GM23338 (cell line): ENCODE measurements at regions not wholly inside any gene's neighbourhood (a gene's known extent, or its start where the extent isn't known, plus 50 kb on each side); places are given as distances from the start of the nearest gene placed in this dataset.

ENCODE experiments used
- ATAC-seq: fragments of 200-7000 bp; cut with Tn5 transposase; 3 replicates; pipeline ENCODE4 v1.9.1; 2020
- DNase-seq: peaks from one replicate; pipeline ENCODE4 v3.0.0-alpha.2; 2015; ENCODE audit warnings: low spot score
- H2AFZ ChIP-seq: fragments of 200-600 bp; sonication (generic); 2 replicates; pipeline ENCODE4 v1.8.0; 2016; ENCODE audit warnings: antibody characterized with exemption, mild to moderate bottlenecking, moderate library complexity
- H3F3A ChIP-seq: fragments of 200-600 bp; sonication (generic); replicated peaks from 2 replicates; pipeline ENCODE4 v1.8.0; 2017; ENCODE audit warnings: antibody characterized with exemption, mixed run types, low read depth
- H3K27ac ChIP-seq: fragments of 200-600 bp; sonication (generic); 2 replicates; pipeline ENCODE4 v1.6.1; 2016; ENCODE audit warnings: low read depth
- H3K27me3 ChIP-seq: fragments of 200-600 bp; sonication (generic); 2 replicates; pipeline ENCODE4 v1.8.0; 2016; ENCODE audit warnings: mild to moderate bottlenecking, mixed run types, moderate library complexity; ENCODE audit not compliant: insufficient read depth
- H3K36me3 ChIP-seq: fragments of 200-600 bp; sonication (generic); 2 replicates; pipeline ENCODE4 v1.8.0; 2016; ENCODE audit warnings: mild to moderate bottlenecking; ENCODE audit not compliant: insufficient read depth
- H3K4me1 ChIP-seq: fragments of 200-600 bp; sonication (generic); 2 replicates; pipeline ENCODE4 v1.8.0; 2016; ENCODE audit warnings: mild to moderate bottlenecking, moderate library complexity; ENCODE audit not compliant: insufficient read depth
- H3K4me2 ChIP-seq: fragments of 200-600 bp; sonication (generic); 2 replicates; pipeline ENCODE4 v1.7.1; 2017; ENCODE audit warnings: mixed run types
- H3K4me3 ChIP-seq: fragments of 200-600 bp; sonication (generic); 2 replicates; pipeline ENCODE4 v1.6.1; 2016; ENCODE audit warnings: mixed run types
- H3K79me2 ChIP-seq: fragments of 200-600 bp; sonication (generic); replicated peaks from 2 replicates; pipeline ENCODE4 v1.8.0; 2017; ENCODE audit warnings: mild to moderate bottlenecking; ENCODE audit not compliant: insufficient read depth
- H3K9me2 ChIP-seq: fragments of 200-600 bp; sonication (generic); 2 replicates; pipeline ENCODE4 v1.8.0; 2017; ENCODE audit not compliant: insufficient read depth
- H4K20me1 ChIP-seq: fragments of 200-600 bp; sonication (generic); replicated peaks from 2 replicates; pipeline ENCODE4 v1.8.0; 2017; ENCODE audit warnings: mild to moderate bottlenecking; ENCODE audit not compliant: insufficient read depth
- H3K27ac Mint-ChIP-seq: 2 replicates; pipeline ENCODE4 v1.8.0; 2020; ENCODE audit warnings: inconsistent platforms, mild to moderate bottlenecking, moderate library complexity, mixed read lengths
- H3K27me3 Mint-ChIP-seq: 3 replicates; pipeline ENCODE4 v1.8.0; 2022; ENCODE audit warnings: low read depth, mild to moderate bottlenecking, moderate library complexity, mixed read lengths, inconsistent platforms; ENCODE audit not compliant: insufficient read depth, poor library complexity
- H3K36me3 Mint-ChIP-seq: 3 replicates; pipeline ENCODE4 v1.8.0; 2021; ENCODE audit warnings: low read depth, mild to moderate bottlenecking, inconsistent platforms, moderate library complexity, mixed read lengths
- H3K4me1 Mint-ChIP-seq: 3 replicates; pipeline ENCODE4 v1.8.0; 2020; ENCODE audit warnings: mild to moderate bottlenecking, inconsistent platforms, mixed read lengths
- H3K4me3 Mint-ChIP-seq: 3 replicates; pipeline ENCODE4 v1.8.0; 2021; ENCODE audit warnings: moderate library complexity, mild to moderate bottlenecking, inconsistent platforms, mixed read lengths
- H3K9me3 Mint-ChIP-seq: 3 replicates; pipeline ENCODE4 v1.8.0; 2020; ENCODE audit warnings: moderate library complexity, mild to moderate bottlenecking, inconsistent platforms, mixed read lengths
- CREB1 ChIP-seq: fragments of 250-450 bp; sonication (Bioruptor Pico); IDR thresholded peaks from 2 replicates; pipeline ENCODE4 v1.5.0; 2020; ENCODE audit warnings: low read depth, mild to moderate bottlenecking, moderate library complexity
- CTCF ChIP-seq, 2 experiments: fragments of 200-600 bp in 1 of 2; sonication (generic) in 1 of 2; conservative IDR thresholded peaks; 2 replicates each; pipeline versions ENCODE4 v1.5.1 to v1.6.1; 2016 to 2017; ENCODE audit warnings: antibody characterized with exemption in 2 of 2, low read depth in 2 of 2, mild to moderate bottlenecking in 2 of 2, moderate library complexity in 1 of 2
- ETS1 ChIP-seq: IDR thresholded peaks from 2 replicates; pipeline ENCODE4 v1.6.1; 2016; ENCODE audit warnings: antibody characterized with exemption
- EZH2 ChIP-seq: fragments of 200-600 bp; sonication (generic); IDR thresholded peaks from one replicate; pipeline ENCODE4 v1.8.0; 2017; ENCODE audit warnings: antibody characterized with exemption, mild to moderate bottlenecking, low read depth; ENCODE audit not compliant: unreplicated experiment
- JUNB ChIP-seq: IDR thresholded peaks from one replicate; pipeline ENCODE4 v1.6.1; 2016; ENCODE audit warnings: antibody characterized with exemption; ENCODE audit not compliant: unreplicated experiment
- NANOG ChIP-seq: IDR thresholded peaks from 2 replicates; pipeline ENCODE4 v1.6.1; 2016; ENCODE audit warnings: antibody characterized with exemption, borderline replicate concordance
- POLR2AphosphoS5 ChIP-seq: IDR thresholded peaks from 2 replicates; pipeline ENCODE4 v1.6.1; 2016; ENCODE audit warnings: antibody characterized with exemption, low read depth
- REST ChIP-seq: IDR thresholded peaks from one replicate; pipeline ENCODE4 v1.6.1; 2018; ENCODE audit warnings: antibody characterized with exemption; ENCODE audit not compliant: unreplicated experiment
- STAT1 ChIP-seq: IDR thresholded peaks from one replicate; pipeline ENCODE4 v1.6.1; 2016; ENCODE audit warnings: antibody characterized with exemption; ENCODE audit not compliant: unreplicated experiment
- ZNF114 ChIP-seq: fragments of 250-450 bp; sonication (Bioruptor Pico); IDR thresholded peaks from 2 replicates; pipeline ENCODE4 v1.5.0; 2020; ENCODE audit warnings: mild to moderate bottlenecking, moderate library complexity
- ZNF331 ChIP-seq: fragments of 250-450 bp; sonication (Bioruptor Pico); IDR thresholded peaks from 2 replicates; pipeline ENCODE4 v1.5.0; 2020; ENCODE audit warnings: low read depth, mild to moderate bottlenecking, moderate library complexity
- ZNF462 ChIP-seq: fragments of 250-450 bp; sonication (Bioruptor Pico); IDR thresholded peaks from 2 replicates; pipeline ENCODE4 v1.5.0; 2020; ENCODE audit warnings: mild to moderate bottlenecking, moderate library complexity

GRCh38 chr5:124420952-124421351, 325.5 kb downstream of the ZNF608 start:
- ATAC-seq (no peak), DNase-seq (no peak)
- Mint-ChIP-seq H3K4me1 (no peaks in the 10 kb centered on the region), H3K27ac (no peak overlapping the region), H3K27me3 (peaks cover 2% of the 10 kb centered on the region), H3K9me3 (peaks cover 48% of the 10 kb centered on the region), H3K36me3 (peaks cover 43% of the 10 kb centered on the region), H3K4me3 (no peak overlapping the region)
- H3K27ac ChIP-seq: no peak overlapping the region
- H3K4me3 ChIP-seq: no peak overlapping the region
- no peak overlapping the region for H3K4me2 ChIP-seq
- no peaks in the 10 kb centered on the region for H3K4me1 ChIP-seq
- no peaks in the 10 kb centered on the region for H4K20me1 ChIP-seq
- H2AFZ ChIP-seq: no peak overlapping the region
- no peaks in the 10 kb centered on the region for H3K27me3 ChIP-seq
- TF ChIP-seq ZNF331 (CRISPR knock-in tag) (no peak), NANOG (no peak), ZNF114 (no peak), ZNF462 (CRISPR knock-in tag) (no peak), REST (no peak), STAT1 (no peak), POLR2AphosphoS5 (no peak), CTCF (conservative IDR thresholded peaks at IDR 0.05; ENCODE audit: low read depth in 2 of 2) (no peak), CREB1 (CRISPR knock-in tag) (no peak), EZH2 (no peak), JUNB (no peak), ETS1 (no peak)
- no peaks in the 10 kb centered on the region; the same call in 1 of the 2 replicates for H3K36me3 ChIP-seq
- peaks cover 6% of the 10 kb centered on the region; the same call in 1 of the 2 replicates for H3K9me2 ChIP-seq
- no peaks in the 10 kb centered on the region for H3K79me2 ChIP-seq
- H3F3A ChIP-seq: no peaks in the 10 kb centered on the region
